ENCODE measurements at regions not wholly inside any gene's neighbourhood (a gene's known extent, or its start where the extent isn't known, plus 50 kb on each side); places are given as distances from the start of the nearest gene placed in this dataset.
"Not testable (repeated sequence)": the region's sequence is repeated elsewhere in the genome, so short reads cannot be mapped to it uniquely, and the experiment has no call there.

DNA sequence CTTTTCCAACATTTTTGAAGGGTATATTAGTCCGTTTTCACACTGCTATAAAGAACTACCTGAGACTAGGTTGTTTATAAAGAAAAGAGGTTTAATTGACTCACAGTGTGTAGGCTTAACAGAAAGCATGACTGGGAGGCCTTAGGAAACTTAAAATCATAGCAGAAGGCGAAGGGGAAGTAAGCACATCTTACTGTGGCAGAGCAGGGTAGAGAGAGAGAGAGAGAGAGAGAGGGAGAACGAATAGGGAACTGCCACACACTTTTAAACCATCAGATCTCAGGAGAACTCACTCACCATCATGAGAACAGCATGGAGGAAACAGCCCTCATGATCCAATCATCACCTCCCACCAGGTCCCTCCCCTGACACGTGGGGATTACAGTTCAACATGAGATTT lies 420.3 kb downstream of the SOCS6 start:
- DNase-seq (ENCODE audit: low read depth in 3 of 3, low spot score in 2 of 3), result no peak

DNA sequence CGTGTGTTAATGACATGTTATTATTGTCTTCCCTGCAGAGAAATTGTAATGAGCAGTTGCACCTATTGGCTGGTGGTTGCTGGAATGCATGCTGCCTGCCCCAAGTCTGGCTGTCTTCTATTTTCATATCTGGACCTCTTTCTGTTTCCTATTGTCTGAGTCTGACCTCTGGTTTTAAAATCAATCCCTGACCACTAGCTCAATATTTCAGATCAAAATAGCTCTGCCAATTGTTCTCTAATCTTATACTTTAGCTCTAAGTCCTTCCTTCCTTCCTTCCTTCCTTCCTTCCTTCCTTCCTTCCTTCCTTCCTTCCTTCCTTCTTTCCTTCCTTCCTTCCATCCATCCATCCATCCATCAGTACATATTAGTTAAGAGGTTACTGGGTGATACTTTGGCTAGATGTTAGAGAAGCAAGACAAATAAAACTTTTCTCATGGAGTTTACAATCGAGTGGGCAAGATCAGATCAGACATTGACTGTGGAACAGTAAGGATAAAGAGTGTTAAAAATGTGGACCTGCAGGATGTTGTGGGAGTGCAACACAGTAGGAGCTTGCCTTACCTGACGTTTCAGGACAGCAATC lies 417.1 kb downstream of the SOCS6 start:
- no peak for DNase-seq (ENCODE audit: low read depth in 3 of 3, low spot score in 2 of 3)

DNA sequence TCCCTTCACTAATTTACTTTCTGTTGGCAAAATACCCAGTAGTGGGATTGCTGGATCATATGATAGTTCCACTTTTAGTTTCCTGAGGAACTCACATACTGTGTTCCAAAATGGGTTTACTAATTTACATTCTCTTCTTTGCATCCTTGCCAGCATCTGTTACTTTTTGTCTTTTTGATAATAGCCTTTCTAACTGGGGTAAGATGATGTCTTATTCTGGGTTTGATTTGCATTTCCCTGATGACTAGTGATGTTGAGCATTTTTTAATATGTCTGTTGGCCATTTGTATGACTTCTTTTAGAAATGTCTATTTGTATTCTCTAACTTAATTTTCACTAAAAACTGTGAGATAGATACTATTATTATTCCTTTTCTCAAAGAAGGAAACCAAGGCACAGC lies 411.7 kb downstream of the SOCS6 start:
- no peak for DNase-seq (ENCODE audit: low read depth in 3 of 3, low spot score in 2 of 3)

DNA sequence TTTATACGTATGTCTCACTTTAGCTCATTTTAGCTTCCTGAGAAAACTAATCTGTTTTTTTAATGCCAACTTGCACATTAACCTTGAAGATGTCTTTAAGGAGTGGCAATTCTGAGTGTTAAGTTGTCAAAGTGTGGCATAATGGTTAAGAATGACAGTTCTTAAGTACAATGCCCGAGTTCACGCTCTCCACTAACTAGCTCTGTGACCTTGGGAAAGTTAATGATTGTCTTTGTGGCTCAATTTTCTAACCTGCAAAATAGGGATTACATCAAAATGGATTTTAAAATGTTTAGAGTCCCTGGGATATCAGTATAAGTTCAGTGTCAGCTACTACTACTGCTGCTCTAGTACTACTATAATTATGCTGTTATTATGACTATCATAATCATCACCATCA lies 409.7 kb downstream of the SOCS6 start:
- no peak for DNase-seq (ENCODE audit: low read depth in 3 of 3, low spot score in 2 of 3)

- DNase-seq (ENCODE audit: low read depth in 3 of 3, low spot score in 2 of 3), result no peak
These were observed 404.4 kb downstream of the SOCS6 start for GRCh38 chr18:70693246-70693645.

GRCh38 chr18:70689765-70690164 lies 400.9 kb downstream of the SOCS6 start:
- DNase-seq (ENCODE audit: low read depth in 3 of 3, low spot score in 2 of 3), result not testable (repeated sequence)

DNA sequence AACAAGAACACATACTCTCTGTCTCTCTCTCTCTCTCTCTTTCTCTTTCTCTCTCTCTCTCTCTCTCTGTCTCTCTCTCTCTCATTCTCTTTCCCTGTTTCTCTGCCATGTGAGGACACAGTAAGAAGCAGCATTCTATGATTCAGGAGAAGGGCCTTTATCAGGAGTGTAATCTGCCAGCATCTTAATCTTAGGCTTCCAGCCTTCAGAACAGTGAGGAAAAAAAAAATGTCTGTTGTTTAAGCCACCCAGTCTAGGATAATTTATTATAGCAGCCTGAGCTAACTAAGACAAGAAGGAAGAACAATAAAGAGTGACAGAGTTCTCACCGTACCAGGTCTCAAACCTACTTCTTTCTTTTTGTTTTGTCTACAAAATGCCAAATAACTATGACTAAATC lies 399.4 kb downstream of the SOCS6 start:
- no peak for DNase-seq (ENCODE audit: low read depth in 3 of 3, low spot score in 2 of 3)

DNA sequence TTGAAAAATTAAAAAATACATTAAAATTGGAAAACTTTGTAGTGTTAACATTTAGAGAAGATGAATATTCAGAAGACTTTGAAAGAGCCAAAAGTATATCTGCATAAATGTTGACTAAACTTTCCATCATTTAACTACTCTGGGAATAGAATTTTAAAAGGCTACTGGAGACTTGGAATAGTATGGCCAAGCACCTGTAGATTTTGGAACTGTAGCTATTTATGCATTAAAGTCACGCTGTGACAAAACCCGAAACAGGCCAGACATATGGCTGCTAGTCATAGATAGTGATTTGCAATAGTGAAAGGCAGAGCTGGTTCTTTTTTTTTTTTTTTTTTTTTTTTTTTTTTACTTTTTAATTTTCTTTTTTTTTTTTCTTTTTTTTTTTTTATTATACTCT lies 396.0 kb downstream of the SOCS6 start:
- no peak for DNase-seq (ENCODE audit: low read depth in 3 of 3, low spot score in 2 of 3)

- DNase-seq (ENCODE audit: low read depth in 3 of 3, low spot score in 2 of 3), result no peak
These were observed 394.4 kb downstream of the SOCS6 start for GRCh38 chr18:70683263-70683662.

- no peak for DNase-seq (ENCODE audit: low read depth in 3 of 3, low spot score in 2 of 3)
These were observed 386.1 kb downstream of the SOCS6 start for GRCh38 chr18:70674896-70675295.

DNA sequence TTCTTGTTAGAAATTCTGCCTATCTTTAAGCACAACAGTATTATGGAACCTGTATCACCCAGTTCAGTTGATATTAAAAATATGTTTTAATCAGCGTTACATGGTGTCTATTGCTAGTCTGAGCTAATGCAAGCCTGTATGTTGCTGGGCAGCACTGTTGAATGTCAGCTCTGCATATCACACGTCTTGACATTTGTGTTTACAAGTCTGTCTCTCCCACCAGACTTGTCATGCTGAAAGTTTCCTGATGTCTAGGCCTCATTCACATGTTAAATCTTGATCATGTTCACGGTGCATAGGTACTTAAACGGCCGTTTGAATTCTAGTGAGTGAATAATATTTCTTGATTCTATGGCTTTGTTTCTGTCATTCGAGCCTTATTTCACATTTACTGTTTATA lies 385.0 kb downstream of the SOCS6 start:
- DNase-seq (ENCODE audit: low read depth in 3 of 3, low spot score in 2 of 3), result no peak

DNA sequence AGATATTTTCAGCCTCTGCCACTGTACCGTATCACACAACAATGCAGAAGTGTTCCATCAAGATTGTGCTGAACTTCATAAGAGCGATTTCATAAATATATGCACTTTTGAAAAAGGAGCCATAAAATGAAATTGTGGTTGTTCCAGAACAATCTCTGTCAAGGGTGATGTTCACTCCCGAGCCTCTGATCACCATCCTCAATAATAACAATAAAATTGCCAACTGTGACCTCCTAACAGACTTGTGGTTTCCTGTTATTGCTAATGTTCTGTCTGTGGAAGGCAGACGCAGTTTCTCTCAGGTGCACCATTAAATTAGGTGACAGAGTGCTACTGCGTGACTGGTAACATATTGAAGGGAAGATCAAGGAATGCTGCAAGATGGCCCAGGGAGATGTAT lies 383.7 kb downstream of the SOCS6 start:
- DNase-seq (ENCODE audit: low read depth in 3 of 3, low spot score in 2 of 3), result no peak

GRCh38 chr18:70671889-70672565 lies 383.2 kb downstream of the SOCS6 start:
- DNase-seq (ENCODE audit: low read depth in 3 of 3, low spot score in 2 of 3), result no peak

DNA sequence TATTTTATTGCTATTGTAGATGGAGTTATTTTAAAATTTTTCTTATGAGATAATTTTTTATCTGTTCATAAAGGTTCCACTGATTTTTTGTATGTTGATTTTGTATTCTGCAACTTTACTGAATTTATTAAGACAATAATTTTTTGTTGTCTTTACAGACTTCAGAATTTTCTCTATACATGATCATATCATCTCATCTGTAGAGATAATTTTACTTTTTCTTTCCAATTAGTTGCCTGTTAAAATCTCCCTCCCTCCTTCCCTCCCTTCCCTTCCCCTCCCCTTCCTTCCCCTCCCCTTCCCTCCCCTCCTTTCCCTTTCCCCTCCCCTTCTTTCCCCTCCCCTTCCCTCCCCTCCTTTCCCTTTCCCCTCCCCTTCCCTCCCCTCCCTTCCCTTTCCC lies 378.1 kb downstream of the SOCS6 start:
- no peak for DNase-seq (ENCODE audit: low read depth in 3 of 3, low spot score in 2 of 3)

- DNase-seq (ENCODE audit: low read depth in 3 of 3, low spot score in 2 of 3), result no peak
These were observed 374.3 kb downstream of the SOCS6 start for GRCh38 chr18:70663141-70663540.

- no peak for DNase-seq (ENCODE audit: low read depth in 3 of 3, low spot score in 2 of 3)
These were observed 373.7 kb downstream of the SOCS6 start for GRCh38 chr18:70662588-70662987.

GRCh38 chr18:70659036-70659925 lies 370.4 kb downstream of the SOCS6 start:
- no peak for DNase-seq (ENCODE audit: low read depth in 3 of 3, low spot score in 2 of 3)

DNA sequence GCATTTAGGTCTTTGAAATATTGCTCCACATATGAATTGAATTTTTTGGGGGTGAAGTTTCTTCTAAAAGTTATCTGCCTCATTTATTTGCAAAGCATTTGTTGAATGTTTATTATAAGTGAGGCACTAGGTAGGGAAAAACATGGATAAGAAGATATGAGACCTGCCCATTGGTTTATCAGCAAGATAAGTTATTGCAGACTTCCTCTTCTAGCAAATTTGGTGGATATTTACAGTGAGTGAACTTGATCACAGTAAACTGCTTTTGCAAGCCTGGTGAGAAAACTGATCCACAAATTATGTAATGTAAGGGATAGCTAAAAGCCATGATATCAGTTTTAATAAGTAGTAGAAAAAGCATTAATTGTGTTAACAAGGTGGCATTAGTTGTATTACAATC lies 364.8 kb downstream of the SOCS6 start:
- no peak for DNase-seq (ENCODE audit: low read depth in 3 of 3, low spot score in 2 of 3)

DNA sequence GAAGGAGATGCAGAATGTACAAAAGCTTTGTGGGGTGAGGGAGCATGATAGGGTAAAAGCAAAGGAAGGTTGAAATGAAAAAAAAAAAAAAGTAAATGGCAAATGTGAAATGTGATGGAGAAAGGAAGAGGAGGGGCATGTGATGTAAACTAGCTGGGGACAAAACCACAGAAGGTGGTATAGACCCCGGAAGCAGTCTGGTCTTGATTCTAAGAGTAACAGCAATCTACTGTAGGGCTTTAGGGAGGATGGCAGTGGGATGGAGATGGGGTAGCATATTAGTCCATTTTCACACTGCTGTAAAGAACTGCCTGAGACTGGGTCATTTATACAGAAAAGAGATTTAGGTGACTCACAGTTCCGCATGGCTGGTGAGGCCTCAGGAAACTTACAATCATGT lies 362.0 kb downstream of the SOCS6 start:
- DNase-seq (ENCODE audit: low read depth in 3 of 3, low spot score in 2 of 3), result no peak

DNA sequence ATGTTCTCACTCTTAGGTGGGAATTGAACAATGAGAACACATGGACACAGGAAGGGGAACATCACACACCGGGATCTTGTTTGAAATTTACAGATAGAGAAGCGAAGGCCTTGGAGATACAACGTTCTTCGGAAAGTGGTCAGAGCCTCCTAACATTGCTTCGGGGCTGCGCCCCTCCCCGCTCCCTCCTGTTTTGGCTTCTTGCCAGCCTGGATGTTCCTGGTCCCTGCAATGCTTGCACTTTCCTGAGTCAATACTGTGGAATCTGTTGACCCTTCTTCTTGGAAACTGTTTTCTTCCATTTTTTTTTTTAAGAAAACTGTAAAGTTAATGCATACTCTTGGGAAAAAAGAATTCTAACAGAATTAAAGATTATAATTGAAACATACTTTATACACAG lies 360.8 kb downstream of the SOCS6 start:
- no peak for DNase-seq (ENCODE audit: low read depth in 3 of 3, low spot score in 2 of 3)

DNA sequence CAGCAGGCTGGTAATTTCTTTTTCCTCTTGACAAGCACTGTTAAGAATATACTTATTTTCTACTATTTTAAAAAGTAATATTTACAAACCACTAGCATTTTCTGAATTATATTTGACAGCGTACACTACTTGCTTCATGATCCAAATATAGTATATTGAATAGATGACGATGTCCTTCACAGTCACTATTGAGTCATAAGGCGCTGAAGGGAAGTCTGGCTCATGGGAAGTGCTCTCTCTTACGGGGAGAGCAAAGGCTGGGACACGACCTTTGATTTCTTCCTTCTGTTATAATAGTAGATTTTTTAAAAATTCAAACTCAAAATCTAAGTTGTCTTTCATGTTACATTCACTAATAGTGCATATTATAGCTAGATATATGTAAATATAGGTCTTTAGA lies 357.1 kb downstream of the SOCS6 start:
- DNase-seq (ENCODE audit: low read depth in 3 of 3, low spot score in 2 of 3), result no peak

- DNase-seq (ENCODE audit: low read depth in 3 of 3, low spot score in 2 of 3), result no peak
These were observed 355.0 kb downstream of the SOCS6 start for GRCh38 chr18:70643812-70644211.
